NCI-H69 (cell line): ENCODE measurements at regions not wholly inside any gene's neighbourhood (a gene's known extent, or its start where the extent isn't known, plus 50 kb on each side); places are given as distances from the start of the nearest gene placed in this dataset.

Experiments
- DNase-seq: peaks from one replicate; lab custom pipeline; 2025; lab: John Stamatoyannopoulos, UW

GRCh38 chr6:145400508-145400907, 334.8 kb downstream of the EPM2A start:
- DNase-seq = no peak

GRCh38 chr6:145405006-145405551, 330.2 kb downstream of the EPM2A start:
- DNase-seq = no peak

GRCh38 chr6:145406783-145407182, 328.5 kb downstream of the EPM2A start:
- peak; percentile 92 for DNase-seq

GRCh38 chr6:145415616-145416015, 319.7 kb downstream of the EPM2A start:
- DNase-seq = no peak

GRCh38 chr6:145420599-145420998, 314.7 kb downstream of the EPM2A start:
- DNase-seq = peak; percentile 96

GRCh38 chr6:145423936-145424335, 311.4 kb downstream of the EPM2A start:
- DNase-seq = no peak

GRCh38 chr6:145427232-145427631, 308.1 kb downstream of the EPM2A start:
- peak; percentile 55 for DNase-seq

GRCh38 chr6:145428706-145429105, 306.6 kb downstream of the EPM2A start:
- peak; percentile 95 for DNase-seq

GRCh38 chr6:145442110-145442509, 293.2 kb downstream of the EPM2A start:
- DNase-seq = no peak

- no peak for DNase-seq
Observed at GRCh38 chr6:145445674-145446073, 289.6 kb downstream of the EPM2A start.

- DNase-seq = no peak
Observed at GRCh38 chr6:145451029-145451428, 284.3 kb downstream of the EPM2A start.

- DNase-seq = peak; percentile 52
Observed at GRCh38 chr6:145453376-145453775, 281.9 kb downstream of the EPM2A start.

- DNase-seq = no peak
Observed at GRCh38 chr6:145454006-145454405, 281.3 kb downstream of the EPM2A start.

- no peak for DNase-seq
Observed at GRCh38 chr6:145457556-145457955, 277.8 kb downstream of the EPM2A start.

GRCh38 chr6:145468534-145468933, 266.8 kb downstream of the EPM2A start:
- DNase-seq = no peak

- no peak for DNase-seq
Observed at GRCh38 chr6:145469021-145469420, 266.3 kb downstream of the EPM2A start.

GRCh38 chr6:145475794-145476396, 259.4 kb downstream of the EPM2A start:
- no peak for DNase-seq

GRCh38 chr6:145480024-145480423, 255.3 kb downstream of the EPM2A start:
- no peak for DNase-seq

GRCh38 chr6:145483191-145483996, 251.9 kb downstream of the EPM2A start:
- peak; percentile 43 for DNase-seq

GRCh38 chr6:145485288-145485687, 250.0 kb downstream of the EPM2A start:
- no peak for DNase-seq

- DNase-seq = no peak
Observed at GRCh38 chr6:145486306-145486705, 249.0 kb downstream of the EPM2A start.

- no peak for DNase-seq
Observed at GRCh38 chr6:145489583-145489982, 245.7 kb downstream of the EPM2A start.

- peak; percentile 24 for DNase-seq
Observed at GRCh38 chr6:145490068-145490467, 245.3 kb downstream of the EPM2A start.
